ENCODE measurements at regions not wholly inside any gene's neighbourhood (a gene's known extent, or its start where the extent isn't known, plus 50 kb on each side); places are given as distances from the start of the nearest gene placed in this dataset.
A peak's percentile ranks its signal among the peaks of the same experiment; 100 is the strongest.

DNA sequence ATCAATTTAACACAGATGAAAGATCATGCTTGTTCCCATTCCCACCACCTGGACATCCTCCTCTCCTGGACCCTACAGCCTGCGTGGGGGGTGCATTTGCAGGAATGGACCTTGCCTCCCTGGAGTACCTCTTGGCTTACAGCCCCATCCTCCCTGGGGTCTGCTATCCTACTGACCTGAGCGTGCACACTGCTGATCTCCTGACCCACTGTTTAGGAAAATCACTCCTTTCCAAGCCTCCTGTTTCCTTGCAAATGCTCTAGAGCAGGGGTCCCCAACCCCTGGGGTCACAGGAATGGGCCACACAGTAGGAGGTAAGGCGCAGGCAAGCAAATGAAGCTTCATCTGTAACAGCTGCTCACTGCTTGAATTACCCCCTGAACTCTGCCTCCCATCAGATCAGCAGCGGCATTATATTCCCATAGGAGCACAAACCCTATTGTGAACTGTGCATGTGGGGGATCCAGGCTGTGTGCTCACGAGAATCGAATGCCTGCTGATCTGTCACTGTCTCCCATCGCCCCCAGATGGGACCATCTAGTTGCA lies 88.2 kb upstream of the SEPTIN5 start:
- no peak overlapping the region for H3K4me3 ChIP-seq (ENCODE audit: low read depth, low read length)
- TF ChIP-seq CTCF (IDR thresholded peaks at IDR 0.05; ENCODE audit: low read depth, low read length) = no peak

- no peak overlapping the region for H3K4me3 ChIP-seq (ENCODE audit: low read depth, low read length)
- TF ChIP-seq CTCF (IDR thresholded peaks at IDR 0.05; ENCODE audit: low read depth, low read length) = no peak
Observed at GRCh38 chr22:19626666-19627065, 87.6 kb upstream of the SEPTIN5 start.

DNA sequence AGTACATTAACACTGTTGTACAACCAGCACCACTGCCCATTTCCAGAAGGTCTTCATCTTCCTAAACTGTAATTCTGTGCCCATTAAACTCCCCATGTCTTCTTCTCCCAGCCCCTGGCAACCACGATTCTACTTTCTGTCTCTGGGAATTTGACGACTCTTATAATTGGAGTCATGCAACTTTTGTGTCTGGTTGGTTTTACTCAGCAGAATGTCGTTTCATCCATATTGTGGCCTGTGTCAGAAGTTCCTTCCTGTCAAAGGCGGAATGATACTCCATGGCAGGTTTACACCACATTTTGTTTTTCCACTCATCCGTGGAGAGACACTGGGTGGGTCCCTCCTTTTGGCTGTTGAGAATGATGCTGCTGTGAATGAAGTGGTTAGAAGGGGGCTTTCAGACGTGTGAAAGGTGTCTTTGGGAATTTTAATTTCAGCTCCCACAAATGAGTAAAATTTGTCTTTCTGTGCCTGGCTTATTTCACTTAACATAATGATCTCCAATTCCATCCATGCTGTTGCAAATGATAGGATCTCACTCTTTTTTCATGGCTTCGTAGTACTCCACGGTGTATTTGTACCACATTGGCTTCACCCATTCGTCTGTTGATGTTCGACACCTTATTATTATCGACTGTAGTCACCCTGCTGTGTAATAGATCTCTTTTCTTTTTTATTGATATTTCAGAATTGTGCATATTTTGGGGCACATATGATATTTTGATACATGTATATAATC lies 86.1 kb upstream of the SEPTIN5 start:
- TF ChIP-seq CTCF (IDR thresholded peaks at IDR 0.05; ENCODE audit: low read depth, low read length) = no peak
- no peak overlapping the region for H3K4me3 ChIP-seq (ENCODE audit: low read depth, low read length)

DNA sequence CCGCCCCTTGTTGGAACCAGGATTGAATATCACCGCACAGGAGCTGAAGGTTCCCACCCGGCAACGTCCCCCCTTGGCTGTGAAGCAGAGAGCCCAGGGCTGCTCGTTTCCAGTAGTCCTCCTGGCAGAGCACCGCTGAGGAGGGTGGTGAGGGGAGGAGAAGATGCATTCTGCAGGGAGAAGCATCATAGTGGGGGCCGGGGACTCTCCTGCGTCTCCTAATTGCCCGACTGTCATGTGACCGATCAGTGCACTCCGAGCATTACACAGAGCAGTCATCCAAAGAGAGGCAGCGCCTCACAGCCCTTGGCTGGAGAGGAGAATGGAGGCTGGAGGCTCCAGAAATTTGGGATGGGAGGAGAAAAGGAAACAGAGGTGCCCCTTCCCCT lies 85.0 kb upstream of the SEPTIN5 start:
- no peak for TF ChIP-seq CTCF (IDR thresholded peaks at IDR 0.05; ENCODE audit: low read depth, low read length)
- H3K4me3 ChIP-seq (ENCODE audit: low read depth, low read length) = no peak overlapping the region

DNA sequence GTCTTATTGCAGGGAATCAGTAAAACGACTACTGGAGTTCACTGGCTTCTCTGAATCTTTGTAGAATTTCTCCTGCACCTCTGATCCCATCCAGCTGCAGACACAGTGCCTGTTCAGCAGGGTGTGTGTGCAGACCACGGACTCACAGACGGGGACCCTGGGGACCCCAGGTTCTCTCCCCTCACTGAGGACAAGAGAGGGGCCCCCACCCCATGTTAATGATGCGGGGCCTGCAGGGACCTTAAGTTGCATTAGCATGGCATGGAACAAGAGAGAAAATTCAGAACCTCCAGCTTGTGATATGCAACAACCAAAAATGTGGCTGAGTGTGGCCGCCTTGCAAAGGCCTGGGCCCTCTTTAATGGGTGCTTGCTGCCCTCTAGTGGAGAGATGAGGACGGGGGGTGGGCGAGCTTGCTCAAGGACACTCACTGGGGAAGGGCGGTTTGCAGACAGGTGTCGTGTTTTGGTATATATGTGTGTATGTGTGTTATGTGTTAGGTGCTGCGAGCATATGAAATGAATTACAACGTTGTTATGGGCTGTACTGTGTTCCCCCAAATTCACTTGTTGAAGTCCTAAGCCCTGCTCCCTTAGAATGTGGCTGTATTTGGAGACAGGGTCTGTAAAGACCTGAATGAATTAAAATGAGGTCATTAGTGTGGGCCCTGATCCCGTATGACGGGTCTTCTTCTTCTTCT lies 84.4 kb upstream of the SEPTIN5 start:
- peak; percentile 92 for TF ChIP-seq CTCF (IDR thresholded peaks at IDR 0.05; ENCODE audit: low read depth, low read length)

DNA sequence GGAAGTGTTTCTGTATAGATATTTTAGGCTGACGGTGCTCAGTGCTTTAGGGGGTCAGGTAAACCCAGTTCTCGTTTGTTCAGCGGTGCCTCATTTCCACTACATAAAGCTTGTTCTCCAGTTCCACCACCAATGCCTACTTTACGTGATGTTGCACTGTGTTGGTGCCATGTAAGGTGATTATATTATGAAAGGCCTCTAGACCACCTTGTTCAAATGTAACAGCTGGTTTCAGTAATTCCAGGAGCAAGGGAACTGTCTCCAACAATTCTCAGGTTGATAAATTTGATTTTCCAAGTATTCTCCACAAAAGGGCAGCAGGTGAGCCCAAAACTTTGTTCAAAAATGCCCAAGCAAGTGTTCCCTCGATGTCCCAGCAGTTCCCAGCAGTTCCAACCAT lies 83.7 kb upstream of the SEPTIN5 start:
- TF ChIP-seq CTCF (IDR thresholded peaks at IDR 0.05; ENCODE audit: low read depth, low read length) = no peak
- H3K4me3 ChIP-seq (ENCODE audit: low read depth, low read length) = no peak overlapping the region

More for the DNA sequence above, 84.4 kb upstream of the SEPTIN5 start:
- no peak overlapping the region for H3K4me3 ChIP-seq (ENCODE audit: low read depth, low read length)

Data from WI38 (cell line).